Dermis blood vessel endothelial cell (primary cell): ENCODE measurements at regions not wholly inside any gene's neighbourhood (a gene's known extent, or its start where the extent isn't known, plus 50 kb on each side); places are given as distances from the start of the nearest gene placed in this dataset.
"Not testable (repeated sequence)": the region's sequence is repeated elsewhere in the genome, so short reads cannot be mapped to it uniquely, and the experiment has no call there.

ENCODE experiments used
- DNase-seq: peaks from one replicate; pipeline ENCODE4 v3.0.0; 2010

- DNase-seq, result no peak
Measured at GRCh38 chr3:102936511-102937045, 501.8 kb downstream of the ZPLD1 start.

- DNase-seq, result no peak
Measured at GRCh38 chr3:102941786-102942185, 507.0 kb downstream of the ZPLD1 start.

GRCh38 chr3:102946445-102946844, 511.6 kb downstream of the ZPLD1 start:
- not testable (repeated sequence) for DNase-seq

GRCh38 chr3:102972350-102972749, 537.5 kb downstream of the ZPLD1 start:
- DNase-seq, result no peak

GRCh38 chr3:102974333-102974732, 539.5 kb downstream of the ZPLD1 start:
- no peak for DNase-seq

- no peak for DNase-seq
Measured at GRCh38 chr3:102979191-102979590, 544.4 kb downstream of the ZPLD1 start.

- no peak for DNase-seq
Measured at GRCh38 chr3:102979682-102980354, 545.0 kb downstream of the ZPLD1 start.

GRCh38 chr3:102980355-102980696, 545.5 kb downstream of the ZPLD1 start:
- no peak for DNase-seq

- DNase-seq, result no peak
Measured at GRCh38 chr3:103002425-103003176, 567.8 kb downstream of the ZPLD1 start.

- no peak for DNase-seq
Measured at GRCh38 chr3:103006526-103007183, 571.8 kb downstream of the ZPLD1 start.

- no peak for DNase-seq
Measured at GRCh38 chr3:103009609-103010008, 574.8 kb downstream of the ZPLD1 start.

- DNase-seq, result no peak
Measured at GRCh38 chr3:103025880-103026279, 591.1 kb downstream of the ZPLD1 start.

- DNase-seq, result no peak
Measured at GRCh38 chr3:103033841-103034240, 599.0 kb downstream of the ZPLD1 start.

- DNase-seq, result no peak
Measured at GRCh38 chr3:103047640-103048039, 612.8 kb downstream of the ZPLD1 start.

GRCh38 chr3:103048068-103048722, 613.4 kb downstream of the ZPLD1 start:
- no peak for DNase-seq

GRCh38 chr3:103052236-103052830, 617.5 kb downstream of the ZPLD1 start:
- no peak for DNase-seq

GRCh38 chr3:103055021-103055520, 620.3 kb downstream of the ZPLD1 start:
- DNase-seq, result no peak

- no peak for DNase-seq
Measured at GRCh38 chr3:103056542-103056941, 621.7 kb downstream of the ZPLD1 start.

GRCh38 chr3:103057003-103057402, 622.2 kb downstream of the ZPLD1 start:
- DNase-seq, result no peak

GRCh38 chr3:103057487-103057886, 622.7 kb downstream of the ZPLD1 start:
- no peak for DNase-seq

- no peak for DNase-seq
Measured at GRCh38 chr3:103059432-103059831, 624.6 kb downstream of the ZPLD1 start.

GRCh38 chr3:103060242-103060641, 625.4 kb downstream of the ZPLD1 start:
- DNase-seq, result no peak
